ENCODE measurements at regions not wholly inside any gene's neighbourhood (a gene's known extent, or its start where the extent isn't known, plus 50 kb on each side); places are given as distances from the start of the nearest gene placed in this dataset.

GRCh38 chr1:93764366-93764750 is 82.7 kb upstream of the BCAR3 start:
- H3K36me3 ChIP-seq: no peaks in the 10 kb centered on the region
- H3K9me3 ChIP-seq: no peaks in the 10 kb centered on the region
- no peak for DNase-seq
- no peaks in the 10 kb centered on the region for H3K27me3 ChIP-seq
- H3K4me3 ChIP-seq: no peak overlapping the region
- H3K4me1 ChIP-seq: peaks cover 0 to 12% (median 8%) of the 10 kb centered on the region in 4 donors
- intact Hi-C loops (cut with DNase I): no loop called here
- TF ChIP-seq EP300 (IDR thresholded peaks at IDR 0.05) (no peak), POLR2AphosphoS5 (IDR thresholded peaks at IDR 0.05) (no peak), POLR2A (IDR thresholded peaks at IDR 0.05) (no peak), CTCF (IDR thresholded peaks at IDR 0.05) (no peak)
- WGBS, 2 donors: 95 to 96% methylated on average over 5 of the region's 5 CpGs
- no peak overlapping the region for H3K27ac ChIP-seq

GRCh38 chr1:93763704-93764365 is 82.2 kb upstream of the BCAR3 start:
- Histone ChIP-seq H3K4me1 (peaks cover 0 to 7% (median 4%) of the 10 kb centered on the region in 4 donors), H3K9me3 (no peaks in the 10 kb centered on the region), H3K27ac (no peak overlapping the region), H3K4me3 (no peak overlapping the region), H3K27me3 (no peaks in the 10 kb centered on the region), H3K36me3 (no peaks in the 10 kb centered on the region)
- intact Hi-C loops (cut with DNase I): no loop called here
- no peak for TF ChIP-seq EP300 (IDR thresholded peaks at IDR 0.05)
- TF ChIP-seq POLR2AphosphoS5 (IDR thresholded peaks at IDR 0.05): no peak
- TF ChIP-seq CTCF (IDR thresholded peaks at IDR 0.05): no peak
- TF ChIP-seq POLR2A (IDR thresholded peaks at IDR 0.05): no peak
- no peak for DNase-seq
- WGBS, 2 donors: 92 to 94% methylated on average over 5 of the region's 5 CpGs

GRCh38 chr1:93758842-93759515 is 77.3 kb upstream of the BCAR3 start:
- H3K4me1 ChIP-seq: no peaks in the 10 kb centered on the region
- H3K36me3 ChIP-seq: no peaks in the 10 kb centered on the region
- no peaks in the 10 kb centered on the region for H3K27me3 ChIP-seq
- H3K27ac ChIP-seq: no peak overlapping the region
- DNase-seq: no peak
- TF ChIP-seq CTCF (IDR thresholded peaks at IDR 0.05) (no peak), POLR2AphosphoS5 (IDR thresholded peaks at IDR 0.05) (no peak), EP300 (IDR thresholded peaks at IDR 0.05) (no peak), POLR2A (IDR thresholded peaks at IDR 0.05) (no peak)
- intact Hi-C loops (cut with DNase I): no loop called here
- WGBS, 2 donors: 57 to 75% methylated on average over 7 of the region's 7 CpGs
- H3K9me3 ChIP-seq: no peaks in the 10 kb centered on the region
- H3K4me3 ChIP-seq: no peak overlapping the region

- Histone ChIP-seq H3K36me3 (no peaks in the 10 kb centered on the region), H3K4me3 (no peak overlapping the region), H3K4me1 (peaks cover 0 to 5% (median 0%) of the 10 kb centered on the region in 4 donors), H3K27me3 (no peaks in the 10 kb centered on the region), H3K27ac (no peak overlapping the region), H3K9me3 (no peaks in the 10 kb centered on the region)
- no peak for DNase-seq
- intact Hi-C loops (cut with DNase I): no loop called here
- TF ChIP-seq POLR2A (IDR thresholded peaks at IDR 0.05) (no peak), CTCF (IDR thresholded peaks at IDR 0.05) (no peak), EP300 (IDR thresholded peaks at IDR 0.05) (no peak), POLR2AphosphoS5 (IDR thresholded peaks at IDR 0.05) (no peak)
- 96% methylated on average over 8 of the region's 8 CpGs for WGBS, 2 donors
These were observed 75.8 kb upstream of the BCAR3 start for GRCh38 chr1:93757256-93758036.

All from sigmoid colon (tissue), 6 donors.